ENCODE measurements at regions not wholly inside any gene's neighbourhood (a gene's known extent, or its start where the extent isn't known, plus 50 kb on each side); places are given as distances from the start of the nearest gene placed in this dataset.

DNA sequence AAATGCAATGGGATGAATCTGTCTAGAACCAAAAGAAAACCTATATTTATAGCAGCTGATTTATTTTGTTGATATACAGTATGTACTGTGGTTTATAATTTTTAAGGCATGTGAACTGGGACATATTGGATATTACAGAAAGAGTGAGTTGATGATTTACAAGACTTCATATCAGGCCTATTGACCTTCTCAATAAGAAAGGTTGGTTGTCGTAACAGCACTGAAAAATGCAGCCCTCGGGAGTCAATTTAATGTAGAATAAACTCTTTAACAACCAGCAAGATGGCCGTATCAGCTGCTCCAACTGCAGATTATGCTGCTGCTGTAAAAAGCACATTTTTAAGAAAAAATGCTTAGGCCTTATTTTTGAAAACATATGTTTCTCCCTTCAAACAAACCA is 407.3 kb downstream of the GXYLT1 start:
- DNase-seq: no peak

DNA sequence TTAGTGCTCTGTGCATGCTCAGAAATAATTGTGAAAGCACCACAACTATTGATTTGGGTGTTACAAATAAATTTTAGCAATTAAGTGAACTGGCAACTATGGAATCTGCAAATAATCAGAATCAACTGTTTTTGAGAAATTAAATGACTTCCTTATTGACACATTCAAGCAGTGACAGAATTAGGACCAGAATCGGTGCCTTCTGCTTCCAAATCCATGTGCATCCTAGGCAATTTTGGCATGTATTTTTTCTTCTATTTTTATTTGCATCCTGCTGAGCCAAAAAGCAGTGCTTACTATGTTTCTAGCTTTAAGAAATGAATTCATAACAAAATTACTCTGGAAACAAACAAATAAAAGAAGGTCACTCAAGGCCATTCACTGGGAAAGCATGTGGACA is 408.2 kb downstream of the GXYLT1 start:
- DNase-seq: no peak

DNA sequence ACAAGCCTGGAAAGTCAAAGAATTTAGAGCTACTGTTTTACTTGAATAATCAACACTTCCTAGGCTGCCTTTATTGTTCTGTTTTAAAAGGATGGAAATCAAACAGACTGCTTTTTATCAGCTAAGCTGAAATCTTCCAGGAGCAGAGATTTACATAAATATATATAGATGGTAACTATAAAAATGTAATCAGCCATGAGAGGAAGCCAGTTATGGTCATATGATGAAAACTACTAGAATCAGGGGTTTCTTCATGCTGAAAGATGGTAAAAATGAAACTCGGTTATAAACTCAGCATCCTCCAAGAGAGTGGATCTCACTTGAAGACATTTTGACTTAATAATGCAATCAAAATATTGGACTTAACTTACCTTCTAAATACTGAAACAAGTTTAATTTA is 413.0 kb downstream of the GXYLT1 start:
- DNase-seq: no peak

DNA sequence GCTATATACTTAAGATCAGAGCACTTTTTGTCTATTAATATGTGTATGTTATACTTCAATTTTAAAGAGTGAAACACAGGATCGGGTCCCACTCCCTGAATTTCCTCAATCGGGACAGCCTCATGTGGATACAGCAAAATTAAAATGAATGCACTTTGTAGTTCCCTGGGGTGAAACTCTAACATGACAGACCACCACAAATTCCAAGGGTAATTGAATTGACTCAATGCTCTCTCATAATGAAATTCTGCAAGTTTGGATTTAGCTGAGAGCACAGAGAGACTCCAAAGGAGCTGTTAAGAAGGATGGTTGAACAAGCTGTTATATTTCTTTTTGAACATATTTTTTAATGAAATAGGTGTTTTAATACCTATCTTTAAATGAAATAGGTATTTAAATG is 413.6 kb downstream of the GXYLT1 start:
- DNase-seq: no peak

DNA sequence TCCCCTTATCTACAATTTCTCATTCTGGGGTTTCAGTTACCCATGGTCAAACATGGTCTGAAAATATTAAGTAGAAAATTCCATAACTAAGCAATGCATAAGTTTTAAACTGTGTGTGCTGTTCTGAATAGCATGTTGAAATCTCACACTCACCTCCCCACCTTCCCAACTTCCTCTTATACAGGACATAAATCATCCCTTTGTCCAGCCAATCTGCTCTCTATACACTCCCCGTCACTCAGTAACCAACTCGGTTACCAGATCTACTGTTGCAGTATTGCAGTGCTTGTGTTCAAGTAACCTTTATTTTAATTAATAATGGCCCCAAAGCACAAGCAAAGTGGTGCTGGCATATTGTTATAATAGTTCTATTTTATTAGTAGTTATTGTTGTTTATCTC is 420.5 kb downstream of the GXYLT1 start:
- no peak for DNase-seq

DNA sequence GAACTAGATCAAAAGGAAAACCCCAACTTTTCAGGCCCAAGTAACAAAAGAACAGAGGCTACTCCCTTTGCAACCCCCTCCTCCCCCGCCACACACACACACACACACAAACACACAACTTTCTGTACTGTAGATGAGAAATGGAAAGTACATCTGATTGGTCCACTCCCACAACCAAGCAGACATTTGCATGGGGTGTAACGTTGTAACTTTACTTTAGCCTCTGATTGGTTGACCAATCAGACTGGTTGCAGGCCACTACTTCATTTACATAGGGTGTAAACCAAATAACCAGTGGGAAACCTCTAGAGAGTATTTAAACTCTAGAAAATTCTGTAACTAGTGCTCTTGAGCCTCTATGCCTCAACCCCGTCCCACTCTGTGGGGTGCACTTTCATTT is 425.5 kb downstream of the GXYLT1 start:
- DNase-seq: no peak

DNA sequence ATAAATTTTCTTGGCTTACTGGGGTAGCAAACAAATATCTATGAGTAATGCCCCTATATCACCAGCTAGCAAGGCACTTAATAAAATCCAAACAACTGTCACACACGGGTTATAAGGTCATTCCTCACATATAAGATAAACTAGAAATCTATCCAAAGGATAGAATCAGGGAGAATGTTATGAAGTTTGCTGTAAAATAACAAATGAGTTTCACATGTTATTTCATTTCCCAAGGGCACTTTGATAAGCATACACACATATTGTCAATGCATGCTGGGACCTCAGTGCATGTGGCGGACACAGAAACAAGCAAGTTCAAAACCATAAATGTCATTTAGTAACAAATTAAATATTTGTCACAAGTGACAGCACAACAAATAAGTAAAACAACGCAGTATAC is 429.4 kb downstream of the GXYLT1 start:
- no peak for DNase-seq

DNA sequence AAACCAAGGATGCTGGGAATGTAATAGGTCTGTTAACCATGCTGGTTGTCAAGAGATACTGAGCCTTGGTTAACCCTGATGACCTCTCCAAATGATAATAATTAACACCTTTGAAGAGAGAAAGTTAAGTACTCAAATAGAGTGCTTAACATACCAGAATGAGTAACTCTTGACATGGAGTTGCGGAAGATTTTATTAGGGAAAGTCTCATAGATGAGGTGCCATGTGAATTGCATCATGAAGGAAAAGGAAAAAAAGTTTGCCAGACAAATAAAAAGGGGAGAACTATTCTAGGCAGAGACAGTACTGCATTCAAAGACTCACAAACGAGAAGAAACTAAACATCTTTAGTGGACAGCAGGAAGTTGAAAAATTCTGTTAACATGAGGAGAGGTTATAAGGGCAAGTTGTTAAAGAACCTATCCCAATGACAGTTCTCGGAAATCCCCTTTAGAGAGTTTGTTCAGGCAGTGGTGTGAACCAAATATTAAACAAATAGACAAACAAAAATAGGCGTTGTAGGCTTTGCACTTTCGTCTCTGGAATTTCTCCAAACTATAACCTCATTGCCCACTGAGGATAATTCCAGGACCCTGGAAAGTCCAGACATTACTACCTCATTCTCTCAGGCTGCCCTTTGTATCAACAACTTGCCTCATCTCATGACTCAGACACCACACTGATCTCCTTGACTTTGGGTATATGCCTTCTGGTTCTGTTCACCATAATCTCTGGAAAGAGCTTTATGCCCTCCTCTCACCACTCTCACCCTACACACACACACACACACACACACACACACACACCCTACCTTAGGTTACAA is 435.0 kb downstream of the GXYLT1 start:
- no peak for DNase-seq

DNA sequence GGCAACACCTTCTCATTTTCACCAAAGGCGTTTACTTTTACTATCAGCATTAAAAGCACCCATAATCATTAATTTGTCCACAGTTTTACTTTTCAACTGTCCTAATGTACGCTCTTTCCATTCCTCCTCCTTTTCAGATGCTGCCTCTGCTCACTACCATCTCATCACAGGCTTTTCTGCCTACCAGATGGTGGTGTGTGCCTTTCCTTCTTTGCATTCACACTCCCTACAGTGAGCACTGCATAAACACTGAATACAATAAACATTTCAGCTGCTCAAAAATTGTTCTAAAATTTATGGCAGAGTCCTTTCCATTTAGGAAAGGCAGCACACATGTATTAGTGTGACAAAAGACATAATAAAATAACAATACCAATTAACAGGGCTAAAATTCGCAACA is 435.7 kb downstream of the GXYLT1 start:
- no peak for DNase-seq

DNA sequence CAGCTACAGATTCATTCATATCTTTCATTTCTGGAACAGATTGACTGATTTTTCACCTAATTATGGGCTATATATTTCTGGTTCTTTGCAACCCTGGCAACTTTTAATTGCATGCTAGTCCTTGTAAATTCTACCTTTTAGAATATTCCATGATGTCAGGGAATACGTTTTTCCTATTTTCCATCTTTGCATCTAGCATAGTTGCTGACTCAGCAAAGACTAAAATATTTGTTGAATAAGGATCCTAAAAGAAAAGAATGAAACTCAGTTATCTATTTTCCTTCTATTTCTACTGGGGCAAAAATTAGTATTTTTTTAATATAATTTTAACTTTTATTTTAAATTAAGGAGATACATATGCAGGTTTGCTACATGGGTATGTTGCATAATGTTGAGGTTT is 438.3 kb downstream of the GXYLT1 start:
- DNase-seq: no peak

DNA sequence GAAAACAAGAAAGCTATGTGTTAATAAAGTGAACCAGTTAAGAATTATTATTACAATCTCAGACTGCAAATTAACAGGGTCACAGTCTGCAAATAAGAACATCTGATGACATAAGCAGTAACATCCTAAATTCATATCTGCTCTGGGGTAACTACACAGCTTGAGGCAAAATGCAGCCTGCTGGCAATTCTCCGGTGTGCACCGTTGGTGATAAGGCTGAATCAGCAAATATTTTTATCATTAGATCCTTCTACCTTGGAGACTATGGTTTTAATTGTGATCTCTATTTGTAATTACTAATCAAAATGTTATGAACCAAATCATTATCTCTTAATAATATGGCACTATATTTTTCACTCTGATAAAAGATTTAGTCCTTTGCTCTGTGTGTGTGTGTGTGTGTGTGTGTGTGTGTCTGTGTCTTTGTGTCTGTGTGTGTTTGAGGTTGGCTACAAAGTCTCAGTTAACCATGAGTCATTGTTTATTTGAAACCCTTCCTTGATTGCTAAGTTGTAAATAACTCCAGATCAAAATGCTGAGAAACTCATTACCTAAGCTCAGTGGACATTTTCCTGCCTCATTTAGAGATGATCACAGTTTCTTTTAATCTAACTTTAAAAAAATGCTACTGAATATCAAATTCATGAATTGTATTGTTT is 442.6 kb downstream of the GXYLT1 start:
- no peak for DNase-seq

DNA sequence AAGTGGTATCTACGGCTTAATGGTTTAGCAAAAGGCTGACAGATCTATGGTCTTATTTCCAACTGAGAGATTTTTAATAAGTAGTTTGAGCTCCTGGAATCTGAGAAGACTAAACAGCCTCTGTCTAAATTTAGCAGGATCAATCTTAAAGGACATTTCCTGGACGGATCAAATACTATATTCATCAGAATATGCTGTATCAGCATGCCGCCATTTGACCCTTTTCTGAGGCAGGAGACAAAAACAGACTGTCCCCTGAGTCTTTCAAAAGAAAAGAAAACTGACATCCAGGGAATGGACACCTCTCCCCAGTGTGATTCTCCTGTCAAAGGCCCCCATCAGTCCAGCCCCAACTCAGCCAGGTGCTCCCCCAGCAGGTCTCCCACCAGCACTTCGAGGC is 443.7 kb downstream of the GXYLT1 start:
- DNase-seq: no peak

DNA sequence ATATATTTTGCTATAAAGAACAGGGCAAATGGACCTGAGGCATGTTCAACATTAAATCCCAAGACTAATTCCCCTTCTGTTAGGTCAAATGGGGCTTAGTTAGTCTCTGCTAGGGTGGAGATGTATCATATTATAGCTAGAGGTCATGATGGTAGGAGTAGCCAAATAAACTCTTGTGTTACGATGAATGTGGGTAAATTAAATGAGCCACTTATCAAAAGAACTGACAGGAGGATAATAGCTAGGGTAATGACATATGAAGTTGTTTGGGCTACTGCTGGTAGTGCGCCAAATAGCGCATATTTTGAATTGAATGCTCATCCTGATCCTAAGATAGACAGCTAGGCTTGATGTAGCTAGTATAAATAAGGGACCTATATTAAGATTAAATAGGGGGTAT is 445.0 kb downstream of the GXYLT1 start:
- peak; percentile 88 for DNase-seq

DNA sequence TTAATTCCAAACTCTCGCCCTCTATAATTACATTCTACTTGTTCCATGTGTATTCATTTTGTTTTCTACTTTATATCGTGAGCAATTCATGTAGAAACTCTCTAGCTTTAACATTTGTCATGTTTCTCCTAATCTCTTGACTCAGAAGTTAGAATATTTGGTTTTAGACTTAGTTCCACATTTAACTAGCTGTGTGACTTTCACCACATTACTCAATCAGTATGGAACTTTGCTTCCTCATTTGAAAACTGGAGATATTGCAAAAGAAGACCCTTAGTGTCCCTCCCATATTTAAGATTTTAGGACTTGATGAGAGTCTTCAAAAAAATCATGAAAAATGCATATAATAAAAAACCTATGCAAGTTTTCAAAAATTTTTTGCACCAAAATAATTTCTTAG is 447.5 kb downstream of the GXYLT1 start:
- no peak for DNase-seq

DNA sequence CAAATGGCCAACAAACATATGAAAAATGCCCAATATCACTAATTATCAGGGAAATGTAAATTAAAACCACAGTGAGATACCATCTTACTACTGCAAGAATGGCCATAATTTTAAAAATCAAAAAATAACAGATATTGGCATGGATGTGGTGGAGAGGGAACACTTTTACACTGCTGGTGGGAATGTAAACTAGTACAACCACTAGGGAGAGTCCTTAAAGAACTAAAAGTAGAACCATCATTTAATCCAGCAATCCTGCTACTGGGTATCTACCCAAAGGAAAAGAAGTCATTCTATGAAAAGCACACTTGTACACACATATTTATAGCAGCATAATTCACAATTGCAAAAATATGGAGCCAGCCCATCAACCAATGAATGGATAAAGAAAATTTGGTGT is 459.7 kb downstream of the GXYLT1 start:
- no peak for DNase-seq

DNA sequence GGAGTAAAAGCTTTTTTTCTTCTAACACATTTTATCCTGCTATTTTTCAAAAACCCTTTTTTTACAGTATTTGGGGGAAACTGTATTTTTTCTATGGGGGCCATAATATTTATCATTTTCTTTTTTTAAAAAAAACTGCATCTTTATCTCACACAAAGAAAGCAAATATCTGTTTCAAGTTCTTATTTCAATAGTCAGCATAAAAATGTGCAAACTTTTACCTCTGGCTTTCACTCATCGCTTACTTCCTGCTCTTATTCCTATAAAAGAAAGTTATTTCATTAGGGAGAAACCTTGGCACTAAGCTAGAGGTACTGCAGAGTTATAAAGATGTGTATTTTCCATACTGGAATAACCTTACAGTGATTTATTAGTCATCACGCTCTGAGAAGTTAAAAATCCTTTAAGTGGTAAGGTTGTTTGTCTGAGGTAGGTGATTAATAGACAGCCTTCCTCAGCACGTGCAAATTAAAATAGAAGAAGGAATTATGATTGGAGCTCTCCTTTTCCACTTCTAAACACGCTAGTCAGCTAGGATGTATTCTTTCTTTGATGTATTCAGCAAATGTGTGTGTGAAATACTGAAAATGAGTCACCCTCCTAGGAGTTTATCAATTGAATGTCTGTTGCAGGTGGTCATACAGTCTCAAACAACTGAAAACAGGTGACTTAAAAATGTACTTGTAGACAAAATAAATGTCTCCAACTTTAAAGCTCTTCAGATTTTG is 461.0 kb downstream of the GXYLT1 start:
- no peak for DNase-seq

DNA sequence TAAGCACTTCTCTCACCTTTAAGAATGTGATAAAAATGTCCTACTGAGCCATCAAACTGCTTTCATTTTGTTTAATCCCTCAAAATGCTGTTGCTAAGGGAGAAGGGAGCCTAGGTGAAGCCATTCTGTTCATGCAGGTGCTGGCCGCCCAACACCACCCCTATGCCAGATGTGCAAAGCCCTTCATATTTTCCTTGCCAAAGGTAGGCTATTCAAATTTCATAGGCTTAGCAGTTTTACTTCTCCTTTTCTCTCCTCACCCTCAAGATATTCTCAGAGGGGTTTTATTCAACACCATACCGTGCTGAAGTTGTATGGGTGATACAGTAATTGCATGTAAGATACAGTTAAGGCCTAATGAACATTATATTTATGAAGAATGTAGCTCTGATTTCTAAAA is 461.7 kb downstream of the GXYLT1 start:
- no peak for DNase-seq

DNA sequence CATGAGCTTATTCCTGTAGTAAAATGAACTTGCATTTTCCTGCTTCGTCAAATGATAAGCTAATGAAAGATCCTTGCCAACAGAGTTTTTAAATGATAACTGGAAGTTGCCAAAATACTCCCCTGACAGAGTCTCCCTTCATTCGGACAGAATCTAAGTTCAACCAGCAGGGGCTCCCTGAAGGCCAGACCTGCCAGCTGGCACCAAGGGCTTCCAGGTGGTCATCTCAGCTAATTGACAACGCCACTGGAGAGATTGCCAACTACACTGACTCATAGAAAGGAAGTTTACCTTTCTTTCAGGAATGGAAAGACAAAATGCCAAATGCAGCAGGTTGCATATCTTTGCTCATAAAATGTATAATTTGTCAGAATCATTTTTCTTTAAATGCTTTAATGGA is 462.8 kb downstream of the GXYLT1 start:
- peak; percentile 47 for DNase-seq

DNA sequence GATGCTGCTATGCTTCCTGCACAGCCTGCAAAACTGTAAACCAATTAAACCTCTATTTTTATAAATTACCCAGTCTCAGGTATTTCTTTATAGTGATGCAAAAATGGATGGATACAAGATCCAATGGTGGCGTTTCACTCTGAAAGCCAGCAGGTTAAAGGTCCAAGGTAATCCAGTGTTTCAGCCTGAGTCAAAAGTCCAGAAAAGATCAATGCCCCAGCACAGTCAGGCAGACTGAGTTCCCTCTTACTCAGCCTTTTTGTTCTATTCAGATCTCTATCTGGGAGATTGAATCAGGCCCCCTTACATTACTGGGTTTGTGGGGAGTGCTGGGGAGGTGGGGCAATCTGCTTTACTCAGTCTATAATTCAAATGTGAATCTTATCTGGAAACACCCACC is 464.5 kb downstream of the GXYLT1 start:
- no peak for DNase-seq

DNA sequence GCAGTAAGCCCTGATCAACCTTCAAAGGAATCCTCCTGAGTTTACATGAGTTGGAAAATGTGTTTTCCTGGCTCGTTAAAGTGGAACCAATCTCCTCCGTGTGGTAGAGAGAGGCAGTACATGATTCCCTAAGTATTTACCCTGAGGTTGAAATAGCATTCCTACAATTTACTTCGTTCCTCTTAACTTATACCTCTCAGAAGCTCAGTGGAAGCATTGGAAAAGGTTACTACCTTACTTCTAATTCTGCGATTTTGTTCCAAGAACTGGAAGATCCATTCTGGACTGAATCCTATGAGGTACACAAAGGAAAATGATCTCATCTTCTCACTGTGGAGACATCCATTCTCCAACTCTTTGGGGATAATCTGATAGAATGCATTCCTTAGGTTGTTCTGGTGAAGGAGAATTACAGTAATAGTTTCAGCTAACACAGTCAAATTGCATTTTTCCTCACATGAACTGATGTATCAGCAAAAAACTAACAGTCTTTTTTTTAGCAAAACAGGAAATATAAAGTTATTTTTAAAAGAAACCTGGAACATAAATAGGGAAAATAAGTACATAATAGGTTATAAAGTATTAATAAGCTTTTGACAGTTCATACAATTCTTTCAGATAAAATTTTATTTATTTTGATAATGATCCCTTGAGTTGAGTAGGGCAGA is 475.6 kb downstream of the PDZRN4 start:
- DNase-seq: no peak

DNA sequence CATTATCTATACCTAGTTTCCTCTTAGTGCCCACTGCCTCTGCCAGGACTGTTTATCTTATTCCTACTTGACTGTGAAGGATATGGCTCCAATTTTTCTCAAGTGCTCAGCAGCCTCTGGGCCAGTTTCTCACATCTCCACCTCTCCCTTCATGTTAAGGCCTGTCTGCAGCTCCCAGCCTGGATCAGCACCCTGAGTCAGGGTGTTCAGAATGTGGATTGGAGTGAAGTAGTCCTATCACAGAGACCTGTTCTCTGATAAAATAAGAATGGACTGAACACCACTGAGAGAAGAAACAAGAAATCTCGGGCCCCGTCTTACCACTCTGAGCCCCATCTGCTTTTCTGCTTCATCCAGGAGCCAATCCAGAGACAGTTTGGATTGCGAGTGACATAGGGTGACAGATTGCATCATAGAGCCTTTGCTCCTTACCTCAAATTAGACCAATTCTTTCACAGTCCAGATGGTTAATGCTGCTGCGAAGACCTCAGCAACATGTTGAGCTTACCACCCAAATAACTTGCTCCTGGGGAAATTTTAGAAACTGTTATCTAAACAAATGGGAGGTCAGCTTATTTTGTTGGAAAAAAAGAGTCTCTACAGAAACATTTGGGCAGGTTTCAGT is 473.1 kb downstream of the PDZRN4 start:
- DNase-seq: peak; percentile 13

DNA sequence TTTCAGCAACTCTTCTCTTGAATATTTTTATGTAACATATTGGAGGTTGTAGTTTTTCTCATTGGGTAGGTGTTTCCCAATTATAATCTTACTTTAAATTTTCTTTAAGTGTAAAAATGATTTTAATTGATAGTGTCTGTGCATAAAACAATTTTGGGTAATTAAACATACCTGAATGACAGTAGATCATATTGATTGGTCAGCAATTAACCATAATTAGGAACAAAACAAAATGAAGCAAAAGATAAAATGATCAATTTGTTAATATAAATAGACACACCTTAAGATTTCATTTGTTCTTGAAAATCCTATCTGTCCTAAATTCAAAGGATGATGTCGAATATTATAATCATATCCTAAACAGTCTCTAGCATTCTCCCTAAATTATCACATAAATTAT is 468.3 kb downstream of the PDZRN4 start:
- DNase-seq: no peak

Measured in NCI-H1105 treated with DMSO at 0.1 percent for 48 hours (cell line).